ENCODE measurements at regions not wholly inside any gene's neighbourhood (a gene's known extent, or its start where the extent isn't known, plus 50 kb on each side); places are given as distances from the start of the nearest gene placed in this dataset.
A peak's percentile ranks its signal among the peaks of the same experiment; 100 is the strongest.
"Not testable (repeated sequence)": the region's sequence is repeated elsewhere in the genome, so short reads cannot be mapped to it uniquely, and the experiment has no call there.

DNA sequence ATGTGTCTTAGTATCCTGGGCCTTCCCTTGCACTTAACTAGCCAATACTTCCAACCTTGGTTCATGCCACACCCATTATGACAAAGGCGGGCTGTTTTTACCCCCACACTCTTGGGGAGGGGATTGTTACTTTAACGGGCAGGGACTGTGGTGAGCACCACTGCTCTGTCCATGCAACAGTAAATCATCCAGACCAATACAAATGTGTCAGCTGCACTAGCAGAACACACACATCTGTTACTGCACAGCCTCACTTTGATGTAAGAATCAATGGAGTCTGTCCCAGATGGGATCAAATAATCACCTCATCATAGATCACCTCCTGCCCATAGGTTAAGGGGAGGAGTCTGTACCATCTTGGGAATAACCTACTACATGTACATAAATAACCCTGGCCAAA lies 58.1 kb downstream of the NPAP1 start:
- no peak for DNase-seq

DNA sequence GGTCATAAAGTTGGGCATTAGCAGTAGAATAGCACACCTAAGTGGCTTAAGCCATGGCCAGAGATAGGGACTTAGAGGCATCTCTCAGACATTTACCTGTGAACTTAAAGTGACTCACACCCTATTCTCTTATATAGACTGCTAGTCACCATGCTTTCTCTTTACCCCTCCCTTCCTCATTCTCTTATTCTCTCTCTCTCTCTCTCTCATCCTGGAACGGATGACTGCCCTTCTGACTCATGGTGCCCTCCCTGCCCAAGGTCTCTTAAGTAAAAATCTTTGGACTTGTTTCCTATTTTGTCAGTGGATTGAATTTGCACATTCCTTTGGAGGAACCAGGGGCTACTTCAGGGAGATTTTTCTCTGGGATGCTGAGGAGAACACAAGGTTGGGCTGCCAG lies 58.8 kb downstream of the NPAP1 start:
- no peak for DNase-seq

DNA sequence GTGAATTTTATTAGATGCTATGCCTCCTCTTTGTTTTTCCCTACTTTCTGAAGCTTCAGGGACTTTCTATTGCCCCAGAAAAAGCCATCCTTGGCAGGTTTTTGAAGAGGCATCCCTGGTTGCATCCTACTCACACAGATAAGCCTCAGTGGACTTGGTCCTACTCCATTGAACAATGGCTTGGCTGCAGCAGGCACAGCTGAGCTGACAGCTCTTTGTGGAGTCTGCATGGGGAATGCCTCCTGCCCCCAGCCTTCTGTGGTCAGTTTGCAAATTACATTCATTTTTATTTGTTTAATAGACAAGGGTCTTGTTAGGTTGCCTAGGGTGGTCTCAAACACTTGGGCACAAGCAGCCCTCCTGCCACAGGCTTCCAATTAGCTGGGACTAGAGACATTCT lies 69.7 kb downstream of the NPAP1 start:
- DNase-seq = no peak

DNA sequence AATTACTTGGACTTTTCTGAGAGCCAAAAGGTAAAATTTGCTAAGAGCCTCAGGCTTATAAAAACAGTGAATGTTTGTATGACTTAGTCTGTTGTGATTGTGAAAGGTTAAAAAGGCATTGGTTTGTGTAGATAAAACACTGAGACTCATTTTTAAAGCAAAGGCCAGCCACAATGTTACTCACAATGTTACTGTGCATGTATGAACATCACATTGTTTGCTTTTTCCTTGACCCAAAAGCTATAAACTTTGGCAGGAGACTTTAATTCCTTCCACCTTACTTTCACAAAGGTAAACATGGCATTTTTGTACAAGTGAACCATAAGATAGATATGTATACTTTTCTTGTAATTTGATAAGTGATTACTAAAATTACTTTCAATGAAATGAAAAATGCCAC lies 70.5 kb downstream of the NPAP1 start:
- no peak for DNase-seq

DNA sequence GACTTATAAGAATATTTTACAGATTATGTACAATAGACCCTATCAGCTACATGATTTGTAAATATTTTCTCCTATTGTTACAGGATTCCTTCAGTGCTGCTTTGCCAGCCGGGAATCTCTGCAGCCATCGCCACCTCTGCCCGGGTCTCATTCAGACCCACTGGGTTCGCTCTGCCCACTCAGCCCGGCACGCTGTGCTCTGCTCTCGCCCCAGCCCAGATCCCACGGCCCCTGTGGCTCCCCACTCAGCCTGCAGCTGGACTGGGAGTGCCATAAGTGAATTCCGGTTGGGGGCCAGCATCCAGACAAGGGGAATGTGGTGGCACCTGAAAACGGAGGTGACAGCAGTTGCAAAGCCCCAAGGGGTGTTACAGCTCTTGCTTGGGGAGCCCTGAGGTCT lies 71.8 kb downstream of the NPAP1 start:
- no peak for DNase-seq

DNA sequence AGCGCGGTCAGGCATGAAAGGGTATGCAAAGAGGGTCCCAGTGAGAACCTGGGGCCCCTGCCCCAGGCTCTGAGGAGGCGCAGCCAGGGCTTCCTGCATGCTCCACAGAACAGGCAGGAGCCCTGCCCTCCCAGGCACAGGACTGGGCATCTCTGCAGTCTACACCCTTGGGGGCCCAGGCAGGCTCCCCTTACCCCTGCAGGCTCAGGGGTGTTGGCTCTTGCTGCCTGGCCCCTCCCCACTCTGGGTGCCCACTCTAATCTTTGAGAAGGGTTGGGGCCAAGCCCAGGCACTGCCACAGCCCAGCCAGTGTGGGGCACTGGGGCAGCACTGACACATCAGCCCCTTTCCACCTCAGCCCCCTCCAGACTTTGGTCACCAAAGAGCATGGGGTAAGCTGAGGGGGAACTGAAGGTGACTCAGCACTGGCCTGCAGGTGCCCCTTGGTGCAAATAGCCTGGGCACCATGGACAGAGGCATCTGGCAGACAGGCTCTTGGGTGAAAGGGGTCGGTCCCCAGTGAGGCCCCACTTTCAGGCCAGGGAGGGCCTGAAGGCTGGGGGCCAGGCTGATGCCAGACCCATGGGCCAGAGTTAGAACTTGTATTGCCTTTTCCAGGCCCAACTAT lies 73.4 kb downstream of the NPAP1 start:
- DNase-seq = no peak

DNA sequence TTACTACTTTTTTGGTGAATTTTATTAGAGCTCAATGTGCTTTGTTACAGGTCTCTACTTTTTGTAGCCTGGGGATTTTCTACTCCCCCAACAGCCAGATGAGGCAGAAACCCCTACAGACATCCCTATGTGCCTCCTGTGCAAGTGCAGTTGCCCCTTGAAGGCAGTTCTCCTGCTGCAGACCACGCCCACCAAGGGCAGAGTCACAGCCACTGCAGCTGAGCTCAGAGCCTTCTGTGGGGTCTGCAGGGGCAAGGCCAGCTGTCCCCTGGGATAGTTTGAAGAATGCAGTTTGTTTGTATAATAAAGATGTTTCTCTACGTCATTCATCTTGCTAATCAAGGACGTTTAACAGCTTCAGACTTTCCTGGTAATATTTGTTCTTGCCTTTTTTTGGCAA lies 76.8 kb downstream of the NPAP1 start:
- no peak for DNase-seq

DNA sequence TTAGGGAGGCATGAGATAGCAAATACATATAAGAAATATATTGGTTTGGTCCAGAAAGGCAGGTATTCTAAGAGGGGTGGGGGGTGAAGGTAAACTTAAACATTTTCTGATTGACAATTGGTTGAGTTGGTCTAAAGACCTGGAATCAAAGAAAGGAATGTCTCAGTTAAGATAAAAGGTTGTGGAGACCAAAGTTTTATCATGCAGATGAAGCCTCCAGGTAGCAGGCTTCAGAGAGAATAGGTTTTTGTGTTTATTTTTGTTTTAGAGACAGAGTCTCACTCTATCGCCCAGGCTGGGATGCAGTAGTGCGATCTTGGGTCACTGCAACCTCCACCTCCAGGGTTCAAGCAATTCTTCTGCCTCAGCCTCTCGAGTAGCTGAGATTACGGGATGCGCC lies 80.5 kb downstream of the NPAP1 start:
- no peak for DNase-seq

DNA sequence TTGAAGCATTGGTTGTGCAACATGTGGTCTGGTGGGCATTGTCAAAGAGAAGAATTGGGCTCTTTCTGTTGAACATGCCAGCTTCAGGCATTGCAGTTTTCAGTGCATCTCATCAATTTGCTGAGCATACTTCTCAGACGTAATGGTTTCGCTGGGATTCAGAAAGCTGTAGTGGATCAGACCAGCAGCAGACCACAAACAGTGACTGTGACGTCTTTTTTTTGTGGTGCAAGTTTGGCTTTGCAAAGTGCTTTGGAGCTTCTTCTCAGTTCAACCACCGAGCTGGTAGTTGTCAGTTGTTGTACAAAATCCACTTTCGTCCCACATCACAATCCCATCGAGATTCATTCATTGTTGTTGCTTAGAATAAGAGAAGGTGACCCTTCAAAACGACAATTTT lies 84.5 kb downstream of the NPAP1 start:
- DNase-seq = no peak

DNA sequence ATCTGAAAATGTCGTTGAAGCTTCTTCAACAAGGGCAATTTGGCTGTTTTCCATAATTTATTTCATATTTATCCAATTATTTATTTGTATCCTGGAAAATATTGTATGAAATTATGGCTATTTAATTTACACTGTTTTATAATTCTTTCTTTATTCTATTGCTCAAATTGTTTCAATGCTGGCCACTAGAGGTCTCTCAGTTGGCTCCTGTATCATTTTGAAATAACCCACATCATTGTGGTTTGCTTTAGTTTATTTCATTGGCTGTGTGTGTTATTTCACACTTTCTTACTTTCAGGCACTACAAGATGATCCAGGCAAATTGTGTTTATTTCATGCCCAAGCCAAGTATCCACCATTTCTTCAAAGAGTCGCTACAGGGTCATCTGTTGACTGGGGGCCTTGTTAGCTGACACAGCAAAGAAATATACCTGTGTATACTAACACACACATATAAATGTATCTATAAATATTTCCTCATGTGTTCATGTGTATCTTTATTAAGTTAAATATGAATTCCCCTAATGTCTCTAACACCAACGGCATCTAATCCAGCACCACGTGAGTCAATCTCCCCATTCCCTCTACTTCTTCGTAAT lies 86.2 kb downstream of the NPAP1 start:
- no peak for DNase-seq

DNA sequence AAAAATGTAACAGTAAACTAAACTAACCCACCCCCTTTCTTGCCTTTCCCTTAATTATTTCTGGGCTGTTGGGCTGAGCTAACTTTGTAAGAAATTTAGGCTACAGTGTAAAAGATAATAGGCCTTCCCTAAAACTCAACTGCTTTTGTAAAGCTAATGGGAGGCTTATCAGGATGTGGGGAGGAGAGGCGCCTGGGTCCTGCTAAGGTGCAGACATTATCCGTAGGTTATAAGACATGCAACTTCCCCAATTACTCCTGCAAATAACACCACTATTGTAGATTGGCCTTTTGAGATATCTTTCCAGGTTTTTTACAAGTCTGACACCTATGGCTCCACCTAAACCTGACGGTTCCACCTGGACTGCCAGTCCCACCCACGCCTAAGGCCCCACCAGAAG lies 88.3 kb downstream of the NPAP1 start:
- DNase-seq = no peak

DNA sequence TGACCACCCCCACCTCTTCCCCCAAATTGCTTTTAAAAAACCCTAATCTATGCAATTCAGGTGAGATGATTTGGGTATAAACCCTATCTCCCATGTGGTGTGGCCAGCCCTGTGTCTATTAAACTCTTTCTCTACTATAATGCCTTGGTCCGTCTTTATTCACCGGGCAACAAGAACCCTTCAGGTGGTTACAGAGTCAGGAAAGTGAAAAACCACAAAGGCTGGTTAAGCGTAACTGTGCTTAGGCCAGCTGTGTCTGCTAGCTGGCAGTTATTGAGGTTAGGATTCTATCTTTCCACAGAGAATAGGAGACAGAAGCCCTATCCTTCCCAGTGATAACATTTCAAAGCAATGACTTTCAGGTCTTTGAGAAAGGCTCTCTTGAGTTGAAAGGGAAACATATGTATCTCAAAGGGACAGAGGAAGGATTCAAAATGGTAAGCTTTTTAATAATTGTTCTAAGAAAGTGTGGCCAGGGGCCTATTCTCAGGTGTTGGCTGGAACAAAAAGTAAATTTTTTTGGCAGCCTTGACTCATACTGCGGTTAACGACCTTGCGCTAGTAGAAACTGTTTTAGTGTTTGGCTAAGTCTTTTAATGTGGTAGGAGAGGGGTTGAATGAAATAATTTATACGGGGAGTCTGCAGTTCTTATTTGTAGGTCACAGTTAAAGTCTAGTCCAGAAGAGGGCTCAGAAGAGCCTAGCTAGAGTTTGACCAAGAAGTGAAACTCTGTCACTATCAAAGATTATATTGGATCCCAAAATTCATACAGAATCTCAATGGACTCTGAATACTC lies 89.0 kb downstream of the NPAP1 start:
- no peak for DNase-seq

DNA sequence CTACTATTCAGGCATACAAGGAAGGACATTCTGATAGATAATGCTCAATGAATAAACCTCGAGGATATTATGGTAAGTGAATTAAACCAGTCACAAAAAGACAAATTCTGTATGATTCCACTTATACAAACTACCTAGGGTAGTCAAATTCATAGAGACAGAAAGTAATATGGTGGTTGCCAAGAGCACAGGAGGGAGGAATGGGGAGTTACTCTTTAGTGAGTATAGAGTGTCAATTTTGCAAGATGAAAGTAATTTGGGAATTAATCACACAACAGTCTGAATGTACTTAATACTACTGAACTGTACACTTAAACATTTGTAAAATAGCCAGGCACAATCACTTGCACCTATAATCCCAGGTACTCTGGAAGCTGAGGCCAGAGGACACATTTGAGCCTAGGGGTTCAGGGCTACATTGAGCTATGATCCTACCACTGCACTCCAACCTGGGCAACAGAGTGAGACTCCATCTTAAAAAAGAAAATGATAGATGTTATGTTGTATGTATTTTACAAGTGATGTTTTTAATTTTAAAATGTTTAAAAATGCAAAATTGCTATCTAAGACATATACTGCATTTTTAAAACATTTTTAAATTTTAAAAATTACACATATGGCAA lies 91.0 kb downstream of the NPAP1 start:
- DNase-seq = no peak

DNA sequence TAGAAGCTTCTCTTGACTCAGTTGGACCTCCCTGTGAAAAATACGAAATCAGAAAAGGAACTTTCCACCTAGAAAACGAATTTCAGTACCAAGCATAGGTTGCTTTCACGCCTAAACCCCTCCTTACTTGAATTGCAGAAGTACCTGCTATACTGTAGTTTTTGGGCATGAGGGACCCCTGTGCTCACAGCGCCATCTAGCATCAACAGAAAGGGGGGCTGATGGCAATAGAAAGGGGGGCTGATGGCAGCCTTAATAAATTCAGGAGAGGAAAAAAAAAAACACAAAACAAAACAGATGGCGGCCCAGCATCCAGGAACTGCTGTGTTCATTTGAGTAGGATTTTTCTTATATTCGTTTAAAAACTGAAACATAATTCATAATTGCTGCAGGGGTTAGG lies 96.7 kb downstream of the NPAP1 start:
- DNase-seq = no peak

DNA sequence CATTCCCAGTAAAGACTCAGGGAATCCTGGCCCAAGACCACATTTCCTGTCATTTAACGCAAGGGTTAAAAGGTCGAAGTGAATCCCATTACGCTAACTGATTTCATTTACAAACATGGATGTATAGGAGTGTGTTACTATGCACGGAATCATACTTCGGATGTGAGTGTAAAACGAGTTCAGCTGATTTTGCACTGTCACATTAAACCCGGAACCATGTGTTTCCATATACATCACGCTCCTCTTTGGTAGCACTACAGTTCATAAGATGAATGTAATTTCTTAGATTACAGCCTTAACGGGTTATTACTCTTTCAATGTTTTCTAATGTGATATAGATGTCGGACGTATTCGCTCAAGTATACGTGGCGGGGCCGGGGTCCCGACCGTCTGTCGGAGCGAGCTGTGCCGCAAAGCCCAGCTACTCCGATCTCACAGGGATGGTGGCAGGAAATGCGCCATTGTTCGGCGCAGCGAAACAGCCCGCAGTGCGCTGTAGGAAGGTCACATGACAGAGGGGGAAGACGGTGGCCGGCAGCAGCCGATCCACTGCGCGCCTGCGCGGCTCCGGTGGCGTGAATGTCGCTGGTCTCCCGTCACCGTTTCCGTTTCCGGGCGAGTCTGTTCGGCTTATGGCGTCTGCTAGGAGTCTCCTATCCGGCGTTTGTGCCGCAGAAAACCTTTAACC lies 97.3 kb downstream of the NPAP1 start:
- DNase-seq = peak; percentile 55 to 67

DNA sequence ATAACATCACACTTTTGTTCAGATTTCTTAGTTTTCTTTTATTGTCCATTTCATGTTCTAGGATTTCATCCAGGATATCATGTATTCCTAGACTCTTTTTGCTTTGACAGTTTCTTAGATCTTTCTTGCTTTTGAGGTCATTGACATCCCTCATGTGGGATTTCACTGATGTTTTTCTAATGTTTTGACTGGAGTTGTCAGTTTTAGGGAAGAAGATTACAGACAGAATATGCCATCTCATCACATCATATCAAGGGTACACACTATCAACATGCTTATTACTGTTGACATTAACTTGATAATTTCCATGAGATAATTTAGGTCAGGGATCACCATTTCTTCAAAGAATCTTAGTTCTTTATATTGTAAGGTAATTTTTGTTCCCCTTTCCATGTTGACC lies 101.7 kb downstream of the NPAP1 start:
- DNase-seq = no peak

DNA sequence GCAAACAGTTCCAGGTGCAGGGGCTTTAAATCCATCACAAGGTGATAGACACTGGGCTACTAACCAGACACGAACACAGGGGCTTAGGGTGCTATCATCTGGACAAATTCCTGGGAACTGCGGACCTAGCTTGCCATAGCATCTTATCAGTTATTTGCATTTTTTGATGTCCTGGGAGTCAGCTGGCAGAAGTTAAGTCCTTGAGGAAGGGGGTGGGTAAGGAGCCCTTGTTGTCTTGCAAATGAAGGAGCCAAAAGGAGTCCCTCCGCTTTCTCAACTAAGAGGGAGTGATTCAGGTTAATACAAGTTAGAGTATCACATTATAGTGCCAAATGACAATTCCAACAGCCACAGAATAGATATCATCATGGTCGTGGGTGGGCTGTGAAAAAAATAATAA lies 108.9 kb downstream of the NPAP1 start:
- no peak for DNase-seq

DNA sequence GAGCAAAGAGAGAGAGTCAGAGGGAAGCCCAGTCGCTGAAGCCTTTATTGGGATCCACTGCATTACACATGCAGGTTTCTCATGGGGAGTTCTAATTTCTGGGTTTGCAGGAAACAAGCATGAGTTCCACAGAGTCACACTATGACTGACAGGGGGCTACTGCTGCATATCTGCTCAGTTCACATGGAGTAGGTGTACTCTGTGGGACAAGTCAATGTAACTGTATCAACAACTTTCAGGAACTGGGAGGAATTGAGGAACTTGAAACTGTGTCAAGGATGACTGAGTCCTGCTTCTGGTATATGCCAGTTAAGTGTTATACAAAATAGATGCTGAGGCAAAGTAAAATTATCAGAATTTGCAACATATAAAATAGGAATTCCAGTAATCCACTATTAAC lies 110.8 kb downstream of the NPAP1 start:
- no peak for DNase-seq

DNA sequence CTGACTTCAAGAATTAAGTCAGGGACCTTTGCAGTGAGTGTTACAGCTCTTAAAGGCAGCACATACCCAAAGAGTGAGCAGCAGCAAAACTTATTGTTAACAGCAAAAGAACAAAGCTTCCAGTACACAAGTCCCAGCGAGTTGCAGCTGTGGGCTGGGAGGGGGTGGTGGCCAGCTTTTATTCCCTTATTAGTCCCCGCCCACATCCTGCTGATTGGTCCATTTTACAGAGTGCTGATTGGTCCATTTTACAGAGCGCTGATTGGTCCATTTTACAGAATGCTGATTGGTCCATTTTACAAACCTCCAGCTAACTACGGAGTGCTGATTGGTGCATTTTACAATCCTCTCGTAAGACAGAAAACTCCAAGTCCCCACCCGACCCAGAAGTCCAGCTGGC lies 127.0 kb downstream of the NPAP1 start:
- not testable (repeated sequence) for DNase-seq

DNA sequence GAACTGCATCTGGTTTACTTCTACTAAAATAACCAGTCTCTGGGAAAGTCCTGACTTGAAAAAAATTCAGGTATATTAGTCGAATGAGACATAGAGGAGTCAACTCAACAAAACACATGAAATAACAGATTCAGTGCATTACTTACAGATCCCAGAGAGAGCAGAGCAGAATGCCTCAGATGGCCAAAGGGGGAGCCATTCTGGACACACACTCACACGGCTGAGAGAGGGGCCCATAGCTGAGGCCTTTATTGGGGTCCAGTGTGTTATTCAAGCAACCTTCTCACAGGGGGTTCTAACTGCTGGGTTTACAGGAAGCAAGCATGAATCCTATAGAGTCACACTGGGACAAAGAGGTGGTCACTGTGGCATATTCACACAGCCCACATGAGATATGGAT lies 135.1 kb upstream of the SNRPN start:
- no peak for DNase-seq

DNA sequence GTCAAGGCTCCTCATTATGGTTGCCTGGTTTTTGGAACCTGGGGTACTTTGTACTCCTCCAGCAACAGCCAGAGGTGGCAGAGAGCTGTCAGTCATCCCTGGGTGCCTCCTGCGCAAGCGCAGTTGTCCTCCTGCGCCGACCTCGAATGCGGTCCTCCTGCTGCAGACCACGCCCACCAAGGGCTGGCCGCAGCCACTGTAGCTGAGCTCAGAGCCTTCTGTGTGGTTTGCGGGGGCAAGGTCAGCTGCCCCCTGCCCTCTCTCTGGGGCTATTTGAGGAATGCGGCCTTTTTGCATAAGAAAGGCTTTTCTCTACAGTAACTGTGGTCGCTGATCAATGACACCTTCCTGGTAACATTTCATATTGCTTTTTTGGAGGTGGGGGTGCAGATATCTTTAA lies 131.3 kb upstream of the SNRPN start:
- no peak for DNase-seq

DNA sequence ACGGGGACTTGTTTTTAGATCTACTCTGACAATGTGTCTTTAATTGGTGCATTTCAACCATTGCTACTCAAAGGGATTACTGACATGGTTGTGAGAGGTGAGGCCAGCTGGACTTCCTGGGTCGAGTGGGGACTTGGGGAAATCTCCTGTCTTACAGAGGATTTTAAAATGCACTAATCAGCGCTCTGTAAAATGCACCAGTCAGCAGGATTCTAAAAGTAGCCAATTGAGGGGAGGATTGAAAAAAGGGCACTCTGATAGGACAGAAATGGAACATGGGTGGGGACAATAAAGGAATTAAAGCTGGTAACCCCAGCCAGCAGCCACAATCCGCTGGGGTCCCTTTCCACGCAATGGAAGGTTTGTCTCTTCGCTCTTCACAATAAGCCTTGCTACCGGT lies 122.5 kb upstream of the SNRPN start:
- DNase-seq = no peak

DNA sequence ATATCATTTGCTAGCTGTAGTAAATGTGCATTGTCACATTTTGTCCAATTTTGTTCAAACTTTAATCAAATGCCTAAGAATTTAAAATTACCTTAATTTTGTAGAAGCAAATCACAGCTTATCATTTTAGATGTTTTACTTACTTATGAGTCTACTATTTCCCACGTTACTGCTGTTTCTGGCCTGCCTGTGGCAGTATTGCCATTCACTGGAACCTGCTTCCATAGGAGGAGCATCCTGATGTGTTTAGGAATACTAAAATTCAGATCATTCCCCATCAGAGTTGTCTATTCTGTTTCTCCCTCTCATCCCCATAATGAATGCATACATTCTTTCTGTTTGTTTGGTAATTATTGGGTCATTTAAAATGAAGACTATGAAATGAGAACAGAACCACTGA lies 119.5 kb upstream of the SNRPN start:
- no peak for DNase-seq

DNA sequence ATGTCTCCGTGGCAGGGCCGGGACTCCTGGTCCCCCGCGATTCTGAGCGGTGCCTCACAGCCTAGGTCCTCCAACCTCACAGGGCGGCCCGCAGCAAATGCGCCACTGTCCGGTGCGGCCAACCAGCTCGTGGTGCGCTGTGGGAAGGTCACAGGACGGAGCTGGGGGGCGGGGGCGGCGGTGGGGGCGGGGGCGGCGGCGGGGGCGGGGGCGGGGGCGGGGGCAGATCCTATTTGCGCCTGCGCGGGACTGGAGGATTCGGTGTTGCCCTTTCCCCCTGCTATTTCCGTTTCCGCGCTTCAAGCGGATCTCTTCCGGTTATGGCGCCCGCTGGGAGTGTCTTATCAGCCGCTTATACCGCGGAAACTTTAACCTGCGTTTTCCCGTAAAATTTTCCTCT lies 106.7 kb upstream of the SNRPN start:
- DNase-seq = no peak

Measured in CD4-positive, alpha-beta T cell treated with Interleukin-4 for 1 hour (primary cell).